Stimulated activated CD8-positive, alpha-beta memory T cell treated with anti-CD3 and anti-CD28 coated beads, Interleukin-15, amount 100 ng/mL, for 48 hours (primary cell): ENCODE measurements at regions not wholly inside any gene's neighbourhood (a gene's known extent, or its start where the extent isn't known, plus 50 kb on each side); places are given as distances from the start of the nearest gene placed in this dataset.
"Not testable (repeated sequence)": the region's sequence is repeated elsewhere in the genome, so short reads cannot be mapped to it uniquely, and the experiment has no call there.

Source experiments
- DNase-seq, 2 donors: peaks; one replicate each; pipeline ENCODE4 v3.0.0-alpha.2; 2020; ENCODE audit warnings: low read depth in 2 of 2

GRCh38 chr14:84425968-84426367 lies 1104.0 kb upstream of the FLRT2 start:
- no peak for DNase-seq

- no peak for DNase-seq
These were observed 1097.3 kb upstream of the FLRT2 start for GRCh38 chr14:84432676-84433075.

GRCh38 chr14:84433961-84434360 lies 1096.0 kb upstream of the FLRT2 start:
- no peak for DNase-seq

GRCh38 chr14:84435820-84436324 lies 1094.1 kb upstream of the FLRT2 start:
- DNase-seq, result no peak

GRCh38 chr14:84436528-84436927 lies 1093.4 kb upstream of the FLRT2 start:
- DNase-seq, result no peak

- no peak for DNase-seq
These were observed 1087.4 kb upstream of the FLRT2 start for GRCh38 chr14:84442521-84442920.

- DNase-seq, result no peak
These were observed 1084.5 kb upstream of the FLRT2 start for GRCh38 chr14:84445486-84445885.

- DNase-seq, result no peak
These were observed 1083.7 kb upstream of the FLRT2 start for GRCh38 chr14:84446250-84446649.

GRCh38 chr14:84453307-84453950 lies 1076.5 kb upstream of the FLRT2 start:
- DNase-seq, result no peak

GRCh38 chr14:84454114-84454513 lies 1075.8 kb upstream of the FLRT2 start:
- DNase-seq, result no peak

- DNase-seq, result no peak
These were observed 1073.0 kb upstream of the FLRT2 start for GRCh38 chr14:84456946-84457345.

- no peak for DNase-seq
These were observed 1071.1 kb upstream of the FLRT2 start for GRCh38 chr14:84458881-84459280.

GRCh38 chr14:84465880-84466279 lies 1064.1 kb upstream of the FLRT2 start:
- DNase-seq, result no peak

- no peak for DNase-seq
These were observed 1061.8 kb upstream of the FLRT2 start for GRCh38 chr14:84468153-84468552.

GRCh38 chr14:84477996-84478395 lies 1051.9 kb upstream of the FLRT2 start:
- no peak for DNase-seq

GRCh38 chr14:84482256-84483071 lies 1047.5 kb upstream of the FLRT2 start:
- no peak for DNase-seq

GRCh38 chr14:84483072-84483420 lies 1046.9 kb upstream of the FLRT2 start:
- DNase-seq, result no peak

GRCh38 chr14:84484243-84484642 lies 1045.7 kb upstream of the FLRT2 start:
- DNase-seq, result not testable (repeated sequence)

- DNase-seq, result no peak
These were observed 1044.9 kb upstream of the FLRT2 start for GRCh38 chr14:84485036-84485435.

- DNase-seq, result no peak
These were observed 1039.9 kb upstream of the FLRT2 start for GRCh38 chr14:84490081-84490480.

GRCh38 chr14:84492685-84493084 lies 1037.3 kb upstream of the FLRT2 start:
- no peak for DNase-seq

GRCh38 chr14:84493779-84494178 lies 1036.2 kb upstream of the FLRT2 start:
- DNase-seq, result no peak

- DNase-seq, result no peak
These were observed 1033.3 kb upstream of the FLRT2 start for GRCh38 chr14:84496677-84497076.
